ENCODE measurements at regions not wholly inside any gene's neighbourhood (a gene's known extent, or its start where the extent isn't known, plus 50 kb on each side); places are given as distances from the start of the nearest gene placed in this dataset.

GRCh38 chr3:190252080-190252479 is 70.2 kb downstream of the CLDN1 start:
- H3K9me3 ChIP-seq (ENCODE audit: control insufficient read depth in 2 of 2, insufficient read depth in 1 of 2, low read length in 1 of 2) = no peaks in the 10 kb centered on the region
- H3K36me3 ChIP-seq (ENCODE audit: control insufficient read depth in 2 of 2, insufficient read depth in 2 of 2, low read length in 1 of 2) = no peaks in the 10 kb centered on the region
- 99% methylated on average over 1 of the region's 1 CpG for WGBS
- no peak for DNase-seq (ENCODE audit: low read depth in 6 of 9, low spot score in 9 of 9)
- no peaks in the 10 kb centered on the region for H3K4me1 ChIP-seq (ENCODE audit: control insufficient read depth in 2 of 2, insufficient read depth in 2 of 2, low read length in 2 of 2)
- H3K27ac ChIP-seq (ENCODE audit: low read depth in 1 of 2, low read length in 1 of 2) = no peak overlapping the region
- H3K4me3 ChIP-seq (ENCODE audit: low read length in 2 of 2) = no peak overlapping the region
- H3K27me3 ChIP-seq (ENCODE audit: control insufficient read depth in 2 of 2, insufficient read depth in 1 of 2, low read length in 1 of 2) = no peaks in the 10 kb centered on the region

- peaks cover 0 to 8% of the 10 kb centered on the region in 2 donors for H3K9me3 ChIP-seq (ENCODE audit: control insufficient read depth in 2 of 2, insufficient read depth in 1 of 2, low read length in 1 of 2)
- 99% methylated on average over 2 of the region's 2 CpGs for WGBS
Measured at GRCh38 chr3:190249414-190249813, 72.8 kb downstream of the CLDN1 start.

GRCh38 chr3:190242147-190242546 is 80.1 kb downstream of the CLDN1 start:
- Histone ChIP-seq H3K4me3 (ENCODE audit: low read length in 2 of 2) (no peak overlapping the region), H3K36me3 (ENCODE audit: control insufficient read depth in 2 of 2, insufficient read depth in 2 of 2, low read length in 1 of 2) (no peaks in the 10 kb centered on the region), H3K27me3 (ENCODE audit: control insufficient read depth in 2 of 2, insufficient read depth in 1 of 2, low read length in 1 of 2) (no peaks in the 10 kb centered on the region), H3K9me3 (ENCODE audit: control insufficient read depth in 2 of 2, insufficient read depth in 1 of 2, low read length in 1 of 2) (peaks cover 0 to 17% of the 10 kb centered on the region in 2 donors), H3K27ac (ENCODE audit: low read depth in 1 of 2, low read length in 1 of 2) (no peak overlapping the region), H3K4me1 (ENCODE audit: control insufficient read depth in 2 of 2, insufficient read depth in 2 of 2, low read length in 2 of 2) (no peaks in the 10 kb centered on the region)
- WGBS = 87% methylated on average over 2 of the region's 2 CpGs
- no peak for DNase-seq (ENCODE audit: low read depth in 6 of 9, low spot score in 9 of 9)

More at GRCh38 chr3:190249414-190249813, 72.8 kb downstream of the CLDN1 start:
- no peak for DNase-seq (ENCODE audit: low read depth in 6 of 9, low spot score in 9 of 9)
- no peak overlapping the region for H3K27ac ChIP-seq (ENCODE audit: low read depth in 1 of 2, low read length in 1 of 2)
- no peaks in the 10 kb centered on the region for H3K4me1 ChIP-seq (ENCODE audit: control insufficient read depth in 2 of 2, insufficient read depth in 2 of 2, low read length in 2 of 2)
- no peaks in the 10 kb centered on the region for H3K27me3 ChIP-seq (ENCODE audit: control insufficient read depth in 2 of 2, insufficient read depth in 1 of 2, low read length in 1 of 2)
- no peak overlapping the region for H3K4me3 ChIP-seq (ENCODE audit: low read length in 2 of 2)
- no peaks in the 10 kb centered on the region for H3K36me3 ChIP-seq (ENCODE audit: control insufficient read depth in 2 of 2, insufficient read depth in 2 of 2, low read length in 1 of 2)

- H3K27me3 ChIP-seq (ENCODE audit: control insufficient read depth in 2 of 2, insufficient read depth in 1 of 2, low read length in 1 of 2) = no peaks in the 10 kb centered on the region
- H3K4me3 ChIP-seq (ENCODE audit: low read length in 2 of 2) = no peak overlapping the region
- peaks cover 0 to 9% of the 10 kb centered on the region in 2 donors for H3K9me3 ChIP-seq (ENCODE audit: control insufficient read depth in 2 of 2, insufficient read depth in 1 of 2, low read length in 1 of 2)
- no peak overlapping the region for H3K27ac ChIP-seq (ENCODE audit: low read depth in 1 of 2, low read length in 1 of 2)
- no peaks in the 10 kb centered on the region for H3K36me3 ChIP-seq (ENCODE audit: control insufficient read depth in 2 of 2, insufficient read depth in 2 of 2, low read length in 1 of 2)
- no peaks in the 10 kb centered on the region for H3K4me1 ChIP-seq (ENCODE audit: control insufficient read depth in 2 of 2, insufficient read depth in 2 of 2, low read length in 2 of 2)
- no peak for DNase-seq (ENCODE audit: low read depth in 6 of 9, low spot score in 9 of 9)
- 94% methylated on average over 2 of the region's 2 CpGs for WGBS
Measured at GRCh38 chr3:190239325-190239724, 82.9 kb downstream of the CLDN1 start.

- no peak overlapping the region for H3K4me3 ChIP-seq (ENCODE audit: low read length in 2 of 2)
- 95% methylated on average over 5 of the region's 5 CpGs for WGBS
- DNase-seq (ENCODE audit: low read depth in 6 of 9, low spot score in 9 of 9) = no peak
- no peak overlapping the region for H3K27ac ChIP-seq (ENCODE audit: low read depth in 1 of 2, low read length in 1 of 2)
- H3K27me3 ChIP-seq (ENCODE audit: control insufficient read depth in 2 of 2, insufficient read depth in 1 of 2, low read length in 1 of 2) = no peaks in the 10 kb centered on the region
- no peaks in the 10 kb centered on the region for H3K4me1 ChIP-seq (ENCODE audit: control insufficient read depth in 2 of 2, insufficient read depth in 2 of 2, low read length in 2 of 2)
- no peaks in the 10 kb centered on the region for H3K36me3 ChIP-seq (ENCODE audit: control insufficient read depth in 2 of 2, insufficient read depth in 2 of 2, low read length in 1 of 2)
- peaks cover 0 to 9% of the 10 kb centered on the region in 2 donors for H3K9me3 ChIP-seq (ENCODE audit: control insufficient read depth in 2 of 2, insufficient read depth in 1 of 2, low read length in 1 of 2)
Measured at GRCh38 chr3:190238871-190239270, 83.4 kb downstream of the CLDN1 start.

GRCh38 chr3:190234621-190235020 is 87.6 kb downstream of the CLDN1 start:
- Histone ChIP-seq H3K4me1 (ENCODE audit: control insufficient read depth in 2 of 2, insufficient read depth in 2 of 2, low read length in 2 of 2) (no peaks in the 10 kb centered on the region), H3K36me3 (ENCODE audit: control insufficient read depth in 2 of 2, insufficient read depth in 2 of 2, low read length in 1 of 2) (no peaks in the 10 kb centered on the region), H3K27me3 (ENCODE audit: control insufficient read depth in 2 of 2, insufficient read depth in 1 of 2, low read length in 1 of 2) (no peaks in the 10 kb centered on the region), H3K27ac (ENCODE audit: low read depth in 1 of 2, low read length in 1 of 2) (no peak overlapping the region), H3K4me3 (ENCODE audit: low read length in 2 of 2) (no peak overlapping the region), H3K9me3 (ENCODE audit: control insufficient read depth in 2 of 2, insufficient read depth in 1 of 2, low read length in 1 of 2) (peaks cover 0 to 7% of the 10 kb centered on the region in 2 donors)
- 98% methylated on average over 3 of the region's 3 CpGs for WGBS
- DNase-seq (ENCODE audit: low read depth in 6 of 9, low spot score in 9 of 9) = no peak

- H3K4me3 ChIP-seq (ENCODE audit: low read length in 2 of 2) = no peak overlapping the region
- peak in 1 of 9 donors; percentile 10 for DNase-seq (ENCODE audit: low read depth in 6 of 9, low spot score in 9 of 9)
- no peaks in the 10 kb centered on the region for H3K4me1 ChIP-seq (ENCODE audit: control insufficient read depth in 2 of 2, insufficient read depth in 2 of 2, low read length in 2 of 2)
- 83% methylated on average over 4 of the region's 4 CpGs for WGBS
- H3K36me3 ChIP-seq (ENCODE audit: control insufficient read depth in 2 of 2, insufficient read depth in 2 of 2, low read length in 1 of 2) = no peaks in the 10 kb centered on the region
- H3K9me3 ChIP-seq (ENCODE audit: control insufficient read depth in 2 of 2, insufficient read depth in 1 of 2, low read length in 1 of 2) = no peaks in the 10 kb centered on the region
- H3K27me3 ChIP-seq (ENCODE audit: control insufficient read depth in 2 of 2, insufficient read depth in 1 of 2, low read length in 1 of 2) = no peaks in the 10 kb centered on the region
- peak overlapping the region in 1 of 2 donors; percentile 46 for H3K27ac ChIP-seq (ENCODE audit: low read depth in 1 of 2, low read length in 1 of 2)
Measured at GRCh38 chr3:190229632-190230424, 92.4 kb downstream of the CLDN1 start.

GRCh38 chr3:190227064-190227463 is 95.2 kb downstream of the CLDN1 start:
- WGBS = 81% methylated on average over 2 of the region's 2 CpGs

GRCh38 chr3:190224863-190225692 is 97.2 kb downstream of the CLDN1 start:
- no peaks in the 10 kb centered on the region for H3K4me1 ChIP-seq (ENCODE audit: control insufficient read depth in 2 of 2, insufficient read depth in 2 of 2, low read length in 2 of 2)
- peak in 3 of 9 donors; percentile 4 to 42 (median 21) for DNase-seq (ENCODE audit: low read depth in 6 of 9, low spot score in 9 of 9)
- H3K9me3 ChIP-seq (ENCODE audit: control insufficient read depth in 2 of 2, insufficient read depth in 1 of 2, low read length in 1 of 2) = no peaks in the 10 kb centered on the region
- 36% methylated on average over 4 of the region's 4 CpGs for WGBS
- H3K27me3 ChIP-seq (ENCODE audit: control insufficient read depth in 2 of 2, insufficient read depth in 1 of 2, low read length in 1 of 2) = no peaks in the 10 kb centered on the region
- no peak overlapping the region for H3K4me3 ChIP-seq (ENCODE audit: low read length in 2 of 2)
- H3K36me3 ChIP-seq (ENCODE audit: control insufficient read depth in 2 of 2, insufficient read depth in 2 of 2, low read length in 1 of 2) = no peaks in the 10 kb centered on the region
- no peak overlapping the region for H3K27ac ChIP-seq (ENCODE audit: low read depth in 1 of 2, low read length in 1 of 2)

More at GRCh38 chr3:190227064-190227463, 95.2 kb downstream of the CLDN1 start:
- Histone ChIP-seq H3K4me3 (ENCODE audit: low read length in 2 of 2) (no peak overlapping the region), H3K9me3 (ENCODE audit: control insufficient read depth in 2 of 2, insufficient read depth in 1 of 2, low read length in 1 of 2) (no peaks in the 10 kb centered on the region), H3K27me3 (ENCODE audit: control insufficient read depth in 2 of 2, insufficient read depth in 1 of 2, low read length in 1 of 2) (no peaks in the 10 kb centered on the region), H3K36me3 (ENCODE audit: control insufficient read depth in 2 of 2, insufficient read depth in 2 of 2, low read length in 1 of 2) (no peaks in the 10 kb centered on the region), H3K4me1 (ENCODE audit: control insufficient read depth in 2 of 2, insufficient read depth in 2 of 2, low read length in 2 of 2) (no peaks in the 10 kb centered on the region), H3K27ac (ENCODE audit: low read depth in 1 of 2, low read length in 1 of 2) (no peak overlapping the region)
- peak in 1 of 9 donors; percentile 23 for DNase-seq (ENCODE audit: low read depth in 6 of 9, low spot score in 9 of 9)
